IPS-15b (cell line): ENCODE measurements at regions not wholly inside any gene's neighbourhood (a gene's known extent, or its start where the extent isn't known, plus 50 kb on each side); places are given as distances from the start of the nearest gene placed in this dataset.
"Not testable (repeated sequence)": the region's sequence is repeated elsewhere in the genome, so short reads cannot be mapped to it uniquely, and the experiment has no call there.

Experiments
- H3K27me3 ChIP-seq: one replicate; pipeline ENCODE4 v1.6.1; 2013; ENCODE audit warnings: low read length; ENCODE audit not compliant: control insufficient read depth, insufficient read depth
- H3K36me3 ChIP-seq: one replicate; pipeline ENCODE4 v1.6.1; 2013; ENCODE audit warnings: low read length; ENCODE audit not compliant: control insufficient read depth, insufficient read depth
- H3K4me1 ChIP-seq: one replicate; pipeline ENCODE4 v1.6.1; 2013; ENCODE audit warnings: mild to moderate bottlenecking, low read length; ENCODE audit not compliant: control insufficient read depth, insufficient read depth
- H3K4me3 ChIP-seq: one replicate; pipeline ENCODE4 v1.5.1; 2013; ENCODE audit warnings: low read depth, low read length
- H3K9ac ChIP-seq: one replicate; pipeline ENCODE4 v1.6.1; 2013; ENCODE audit warnings: low read depth, mild to moderate bottlenecking, low read length
- H3K9me3 ChIP-seq: one replicate; pipeline ENCODE4 v1.6.1; 2013; ENCODE audit warnings: mild to moderate bottlenecking, low read length; ENCODE audit not compliant: control insufficient read depth, insufficient read depth

- no peaks in the 10 kb centered on the region for H3K4me1 ChIP-seq
- H3K9ac ChIP-seq, result no peak overlapping the region
- no peaks in the 10 kb centered on the region for H3K27me3 ChIP-seq
- H3K4me3 ChIP-seq, result no peak overlapping the region
- H3K9me3 ChIP-seq, result no peaks in the 10 kb centered on the region
- no peaks in the 10 kb centered on the region for H3K36me3 ChIP-seq
Measured at GRCh38 chr14:83287300-83287699, 1753.6 kb upstream of the SEL1L start.

- no peaks in the 10 kb centered on the region for H3K9me3 ChIP-seq
- no peak overlapping the region for H3K4me3 ChIP-seq
Measured at GRCh38 chr14:83289390-83289789, 1755.7 kb upstream of the SEL1L start.

GRCh38 chr14:83289896-83290295 lies 1756.2 kb upstream of the SEL1L start:
- Histone ChIP-seq H3K4me3 (no peak overlapping the region), H3K27me3 (no peaks in the 10 kb centered on the region), H3K4me1 (no peaks in the 10 kb centered on the region), H3K36me3 (no peaks in the 10 kb centered on the region), H3K9ac (no peak overlapping the region), H3K9me3 (no peaks in the 10 kb centered on the region)

More at GRCh38 chr14:83289390-83289789, 1755.7 kb upstream of the SEL1L start:
- Histone ChIP-seq H3K27me3 (no peaks in the 10 kb centered on the region), H3K9ac (no peak overlapping the region), H3K4me1 (no peaks in the 10 kb centered on the region), H3K36me3 (no peaks in the 10 kb centered on the region)

- Histone ChIP-seq H3K36me3 (no peaks in the 10 kb centered on the region), H3K9ac (no peak overlapping the region)
Measured at GRCh38 chr14:83290447-83290846, 1756.8 kb upstream of the SEL1L start.

GRCh38 chr14:83291714-83292113 lies 1758.1 kb upstream of the SEL1L start:
- Histone ChIP-seq H3K27me3 (no peaks in the 10 kb centered on the region), H3K4me3 (no peak overlapping the region), H3K9me3 (no peaks in the 10 kb centered on the region), H3K4me1 (no peaks in the 10 kb centered on the region), H3K9ac (no peak overlapping the region), H3K36me3 (no peaks in the 10 kb centered on the region)

More at GRCh38 chr14:83290447-83290846, 1756.8 kb upstream of the SEL1L start:
- H3K27me3 ChIP-seq, result no peaks in the 10 kb centered on the region
- no peaks in the 10 kb centered on the region for H3K9me3 ChIP-seq
- no peaks in the 10 kb centered on the region for H3K4me1 ChIP-seq
- no peak overlapping the region for H3K4me3 ChIP-seq

GRCh38 chr14:83294941-83295340 lies 1761.3 kb upstream of the SEL1L start:
- H3K9ac ChIP-seq, result no peak overlapping the region
- no peaks in the 10 kb centered on the region for H3K4me1 ChIP-seq
- H3K27me3 ChIP-seq, result no peaks in the 10 kb centered on the region
- no peaks in the 10 kb centered on the region for H3K9me3 ChIP-seq
- no peak overlapping the region for H3K4me3 ChIP-seq
- no peaks in the 10 kb centered on the region for H3K36me3 ChIP-seq

- Histone ChIP-seq H3K4me3 (no peak overlapping the region), H3K4me1 (no peaks in the 10 kb centered on the region), H3K9me3 (no peaks in the 10 kb centered on the region), H3K36me3 (no peaks in the 10 kb centered on the region), H3K9ac (no peak overlapping the region), H3K27me3 (no peaks in the 10 kb centered on the region)
Measured at GRCh38 chr14:83297361-83297760, 1763.7 kb upstream of the SEL1L start.

- H3K4me1 ChIP-seq, H3K27me3 ChIP-seq, H3K4me3 ChIP-seq, H3K36me3 ChIP-seq, H3K9me3 ChIP-seq, H3K9ac ChIP-seq: not testable (repeated sequence)
Measured at GRCh38 chr14:83298016-83298415, 1764.4 kb upstream of the SEL1L start.

GRCh38 chr14:83300476-83301064 lies 1766.9 kb upstream of the SEL1L start:
- no peaks in the 10 kb centered on the region for H3K9me3 ChIP-seq
- H3K9ac ChIP-seq, result no peak overlapping the region
- H3K4me3 ChIP-seq, result no peak overlapping the region
- H3K36me3 ChIP-seq, result no peaks in the 10 kb centered on the region
- H3K27me3 ChIP-seq, result no peaks in the 10 kb centered on the region
- H3K4me1 ChIP-seq, result no peaks in the 10 kb centered on the region

GRCh38 chr14:83301791-83302190 lies 1768.1 kb upstream of the SEL1L start:
- no peaks in the 10 kb centered on the region for H3K9me3 ChIP-seq
- no peaks in the 10 kb centered on the region for H3K27me3 ChIP-seq
- H3K4me3 ChIP-seq, result no peak overlapping the region
- no peaks in the 10 kb centered on the region for H3K36me3 ChIP-seq
- no peaks in the 10 kb centered on the region for H3K4me1 ChIP-seq
- H3K9ac ChIP-seq, result no peak overlapping the region

- Histone ChIP-seq H3K4me3 (no peak overlapping the region), H3K4me1 (no peaks in the 10 kb centered on the region)
Measured at GRCh38 chr14:83309211-83309610, 1775.6 kb upstream of the SEL1L start.

GRCh38 chr14:83309833-83310232 lies 1776.2 kb upstream of the SEL1L start:
- no peaks in the 10 kb centered on the region for H3K36me3 ChIP-seq
- no peaks in the 10 kb centered on the region for H3K9me3 ChIP-seq
- no peaks in the 10 kb centered on the region for H3K4me1 ChIP-seq
- no peak overlapping the region for H3K9ac ChIP-seq
- H3K27me3 ChIP-seq, result no peaks in the 10 kb centered on the region
- no peak overlapping the region for H3K4me3 ChIP-seq

More at GRCh38 chr14:83309211-83309610, 1775.6 kb upstream of the SEL1L start:
- Histone ChIP-seq H3K9ac (no peak overlapping the region), H3K36me3 (no peaks in the 10 kb centered on the region), H3K27me3 (no peaks in the 10 kb centered on the region), H3K9me3 (no peaks in the 10 kb centered on the region)
